Femur (tissue), 1 donor: ENCODE measurements at regions not wholly inside any gene's neighbourhood (a gene's known extent, or its start where the extent isn't known, plus 50 kb on each side); places are given as distances from the start of the nearest gene placed in this dataset.

Experiments
- DNase-seq: peaks from one replicate; pipeline ENCODE4 v3.0.0-alpha.2; 2017

GRCh38 chr11:119936426-119936825 lies 201.5 kb downstream of the TRIM29 start:
- DNase-seq = no peak

DNA sequence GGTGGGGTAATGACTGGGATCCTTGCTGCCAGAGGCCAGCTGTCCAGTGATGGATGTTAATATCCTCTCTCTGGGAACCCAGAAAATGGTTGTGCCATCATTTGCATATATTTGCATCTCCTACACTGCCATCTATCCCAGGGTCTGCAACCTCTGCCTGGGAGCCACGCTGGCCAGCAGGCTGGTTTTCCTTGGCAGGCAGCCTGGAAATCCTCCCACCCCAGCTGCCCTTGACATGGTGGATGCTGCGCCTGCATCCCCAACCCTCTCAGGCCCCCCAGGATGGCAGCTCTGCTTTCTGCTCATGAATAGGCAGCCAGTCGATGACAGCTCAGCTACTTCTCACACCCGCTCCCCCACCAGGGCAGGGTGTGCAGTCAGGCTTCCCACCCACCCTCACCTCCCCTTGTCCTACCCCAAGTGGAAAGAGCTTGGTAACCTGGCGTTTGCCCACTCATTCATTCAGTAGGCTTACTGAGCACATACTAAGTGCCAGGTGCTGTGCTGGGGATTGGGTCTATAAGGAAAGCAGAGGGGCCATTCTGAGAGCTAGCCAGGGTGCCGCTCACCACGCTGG lies 202.5 kb downstream of the TRIM29 start:
- DNase-seq = peak; percentile 43

- no peak for DNase-seq
Measured at GRCh38 chr11:119934866-119935265, 203.0 kb downstream of the TRIM29 start.

- no peak for DNase-seq
Measured at GRCh38 chr11:119934267-119934666, 203.6 kb downstream of the TRIM29 start.

DNA sequence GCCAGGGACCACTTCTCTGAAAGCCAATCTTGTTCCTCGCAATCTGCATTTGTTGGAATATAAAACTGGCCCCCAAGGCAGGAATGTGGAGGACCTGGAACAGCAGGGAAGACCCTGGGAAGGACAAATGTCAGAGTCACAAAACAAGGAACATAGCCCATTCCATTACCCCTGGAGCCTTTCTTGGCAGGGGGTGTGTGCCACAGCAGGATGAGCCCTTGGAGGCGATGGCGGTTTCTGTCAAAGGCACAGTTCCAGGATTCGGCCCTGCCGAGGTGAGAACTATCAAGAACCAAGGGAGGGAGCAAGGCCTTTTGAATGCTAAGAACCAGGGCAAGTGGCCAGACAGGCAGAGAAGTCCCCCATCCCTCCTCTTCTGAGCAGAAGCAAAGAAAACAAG lies 204.3 kb downstream of the TRIM29 start:
- DNase-seq = no peak

DNA sequence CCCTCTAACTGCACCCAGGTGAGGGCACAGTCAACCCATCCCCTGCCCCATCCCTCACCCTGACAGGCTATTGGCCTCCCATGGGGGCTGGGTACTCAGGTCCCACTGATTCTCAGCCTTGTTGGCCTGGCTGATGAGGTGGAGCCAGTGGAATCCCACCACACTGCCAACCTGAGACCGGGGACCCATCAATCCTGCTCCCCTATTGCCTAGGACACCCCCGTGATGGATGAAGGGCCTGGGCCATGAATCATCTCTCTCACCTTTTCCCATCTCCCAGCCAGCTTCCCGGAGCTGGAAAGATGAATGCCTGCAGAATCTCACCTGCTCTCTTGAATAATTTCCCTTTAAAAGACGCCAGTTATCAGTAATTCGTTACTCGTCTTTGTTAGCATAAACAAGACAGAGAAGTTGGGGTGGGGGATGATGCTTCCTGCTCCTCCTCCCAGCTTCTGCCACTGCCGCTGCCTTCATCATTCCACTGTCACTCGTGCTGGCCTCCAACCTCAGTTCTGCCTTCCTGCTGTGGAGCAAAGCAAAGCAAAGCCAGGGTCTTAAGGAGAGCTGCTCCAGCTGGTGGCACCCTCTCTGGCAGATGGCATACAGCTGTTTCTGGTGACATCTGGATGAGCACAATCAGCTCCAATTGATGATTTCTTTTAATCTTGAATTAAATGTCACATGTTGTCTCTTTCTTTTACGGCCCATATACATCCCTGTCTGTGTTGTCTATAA lies 204.0 kb upstream of the NECTIN1 start:
- no peak for DNase-seq

DNA sequence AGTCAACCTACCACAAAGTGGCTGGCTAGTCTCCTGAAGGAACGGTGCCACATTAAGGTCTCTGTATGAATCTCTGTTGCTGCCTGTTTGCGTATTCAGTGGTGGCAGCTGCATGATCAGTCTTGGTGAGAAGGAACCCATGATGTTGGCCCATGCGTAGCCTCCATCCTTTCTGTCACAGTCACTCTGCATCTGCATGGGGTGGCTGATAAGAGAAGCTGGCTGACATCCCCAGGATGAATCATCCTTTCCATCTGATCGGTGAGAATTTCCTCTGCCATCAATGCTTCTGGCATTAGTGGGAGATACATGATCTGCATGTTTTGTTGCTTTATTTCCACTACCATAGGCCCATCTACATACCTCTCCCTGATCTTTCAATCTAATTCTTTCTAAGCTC lies 199.0 kb upstream of the NECTIN1 start:
- DNase-seq = no peak

GRCh38 chr11:119924017-119924416 lies 195.0 kb upstream of the NECTIN1 start:
- no peak for DNase-seq

DNA sequence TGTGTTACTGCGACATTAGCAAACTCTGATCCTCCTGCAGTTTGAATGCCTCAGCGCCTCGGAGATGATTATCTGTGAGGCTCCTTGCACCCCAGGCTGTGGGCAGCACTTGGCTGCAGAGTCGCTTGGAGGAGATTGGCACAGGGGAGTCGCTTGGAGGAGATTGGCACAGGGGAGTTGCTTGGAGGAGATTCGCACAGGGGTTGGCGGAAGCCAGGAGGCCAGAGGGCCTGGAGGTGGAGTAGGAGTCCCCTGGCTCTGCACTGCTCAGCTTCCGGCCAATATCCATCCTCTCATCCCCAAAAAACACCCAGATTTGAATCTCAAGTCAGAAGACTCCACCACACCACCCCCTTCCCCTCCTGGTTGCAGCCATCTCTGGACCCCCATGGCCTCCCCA lies 192.6 kb upstream of the NECTIN1 start:
- DNase-seq = no peak

DNA sequence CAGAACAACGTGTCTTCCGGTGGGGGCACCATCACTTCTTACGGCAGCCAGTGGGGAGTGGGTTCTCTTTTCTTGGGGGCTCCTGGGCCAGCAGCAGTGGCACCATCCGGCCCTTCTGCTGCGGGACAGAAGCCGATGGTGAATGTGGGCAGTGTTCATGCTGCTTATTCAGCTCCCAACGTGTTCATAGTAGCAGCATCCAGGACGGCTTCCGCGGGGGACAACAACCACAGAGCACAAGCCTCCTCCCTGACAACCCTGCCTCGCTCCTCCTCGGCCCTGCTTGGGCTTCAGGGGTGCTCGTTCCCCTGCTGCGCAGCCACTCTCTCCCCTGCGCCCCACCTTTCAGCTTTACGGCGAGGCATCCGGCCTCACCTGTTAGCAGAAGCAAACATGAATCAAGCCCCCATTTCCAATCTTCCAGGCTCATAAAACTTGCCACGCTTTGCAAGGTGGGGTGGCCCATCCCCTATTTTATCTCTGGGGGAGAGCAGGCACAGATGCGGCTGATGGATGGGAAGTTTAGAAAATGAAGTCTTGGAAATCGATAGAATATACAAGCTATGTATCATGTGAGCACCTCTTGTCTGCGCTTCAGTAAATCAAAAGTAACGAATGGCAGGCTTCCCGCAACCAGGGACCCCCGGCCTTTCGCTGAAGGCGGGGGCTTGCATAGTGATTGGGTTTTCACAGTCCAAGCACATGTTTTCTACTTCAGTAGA lies 191.8 kb upstream of the NECTIN1 start:
- DNase-seq = no peak

DNA sequence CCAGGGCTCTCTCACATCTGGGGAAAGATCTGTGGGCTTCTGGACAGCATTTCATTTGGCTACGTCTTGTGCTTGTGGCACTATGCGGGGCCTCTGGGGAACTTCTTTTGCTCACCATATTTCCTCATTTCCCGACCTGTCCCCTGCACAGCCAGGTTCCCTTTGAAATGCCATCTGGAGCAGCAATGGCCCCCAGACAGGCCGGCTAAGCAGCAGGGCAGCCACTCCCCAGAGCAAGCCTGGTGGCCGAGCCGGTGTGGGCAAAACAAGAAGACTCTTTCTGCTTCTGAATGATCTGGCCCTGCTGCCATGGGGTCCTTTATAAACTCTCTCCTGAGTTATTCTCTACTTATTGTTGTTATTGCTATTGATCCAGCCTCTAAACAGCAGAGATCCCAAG lies 190.7 kb upstream of the NECTIN1 start:
- DNase-seq = no peak

- no peak for DNase-seq
Measured at GRCh38 chr11:119918347-119918746, 189.3 kb upstream of the NECTIN1 start.

DNA sequence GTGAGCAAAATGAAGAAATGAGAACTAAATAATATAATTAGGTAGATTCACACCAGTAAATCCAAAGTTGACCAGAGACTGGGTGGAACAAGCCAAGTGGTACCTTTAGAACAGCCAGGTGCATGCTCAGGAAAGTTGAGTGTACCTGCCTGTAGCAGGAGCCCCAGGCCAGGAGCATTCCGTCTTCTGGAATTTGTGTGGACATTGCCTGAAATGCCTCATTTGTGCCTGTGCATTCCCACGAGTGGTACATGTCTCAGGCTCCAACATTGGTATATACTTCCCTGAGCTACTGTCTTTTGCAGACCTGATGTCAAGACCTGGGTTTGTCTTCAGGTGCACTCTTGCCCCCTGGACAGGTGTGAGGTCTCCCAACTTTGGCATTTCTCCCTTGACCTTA lies 187.6 kb upstream of the NECTIN1 start:
- no peak for DNase-seq

DNA sequence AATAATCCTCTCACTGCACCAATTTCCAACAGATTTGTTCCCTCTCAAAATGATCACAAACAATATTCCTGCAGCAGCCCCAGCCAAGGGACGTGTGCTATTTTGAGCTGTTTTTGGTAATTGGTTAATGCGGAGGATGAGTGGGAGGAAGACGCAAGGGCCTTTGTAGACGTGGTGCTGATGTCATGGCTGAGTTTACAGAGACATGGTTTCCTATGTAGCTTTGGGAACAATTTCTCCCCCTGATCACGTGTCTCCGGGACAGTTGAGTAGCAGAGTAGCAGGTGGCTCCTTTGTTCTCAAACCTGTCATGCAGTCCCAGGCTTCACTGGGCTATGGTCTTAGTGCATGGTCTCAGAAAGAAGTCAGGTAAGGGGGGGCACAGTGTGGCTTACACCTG lies 183.2 kb upstream of the NECTIN1 start:
- no peak for DNase-seq

GRCh38 chr11:119910650-119911049 lies 181.7 kb upstream of the NECTIN1 start:
- DNase-seq = no peak

GRCh38 chr11:119910051-119910450 lies 181.1 kb upstream of the NECTIN1 start:
- no peak for DNase-seq

GRCh38 chr11:119909495-119909894 lies 180.5 kb upstream of the NECTIN1 start:
- no peak for DNase-seq

DNA sequence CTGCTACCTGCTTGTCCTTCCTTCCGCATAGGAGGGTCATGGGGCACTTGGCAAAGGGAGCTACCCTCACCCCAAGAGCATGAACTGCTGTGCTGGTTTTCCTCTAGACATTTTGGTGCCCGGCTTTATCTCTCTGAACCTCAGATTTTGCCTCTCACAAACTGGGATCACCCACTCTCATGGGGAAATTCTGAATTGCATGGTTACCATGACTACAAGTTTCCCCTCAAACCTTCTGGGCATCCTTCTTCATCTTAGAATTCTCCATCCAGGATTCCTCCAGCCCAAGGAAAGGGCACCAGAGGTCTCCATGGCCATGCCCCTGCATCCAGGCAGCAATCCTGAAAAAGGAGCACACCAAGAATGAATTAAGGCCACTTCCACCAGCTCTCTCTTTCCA lies 180.1 kb upstream of the NECTIN1 start:
- no peak for DNase-seq

- no peak for DNase-seq
Measured at GRCh38 chr11:119908573-119908904, 179.5 kb upstream of the NECTIN1 start.

- no peak for DNase-seq
Measured at GRCh38 chr11:119907878-119908572, 179.0 kb upstream of the NECTIN1 start.

DNA sequence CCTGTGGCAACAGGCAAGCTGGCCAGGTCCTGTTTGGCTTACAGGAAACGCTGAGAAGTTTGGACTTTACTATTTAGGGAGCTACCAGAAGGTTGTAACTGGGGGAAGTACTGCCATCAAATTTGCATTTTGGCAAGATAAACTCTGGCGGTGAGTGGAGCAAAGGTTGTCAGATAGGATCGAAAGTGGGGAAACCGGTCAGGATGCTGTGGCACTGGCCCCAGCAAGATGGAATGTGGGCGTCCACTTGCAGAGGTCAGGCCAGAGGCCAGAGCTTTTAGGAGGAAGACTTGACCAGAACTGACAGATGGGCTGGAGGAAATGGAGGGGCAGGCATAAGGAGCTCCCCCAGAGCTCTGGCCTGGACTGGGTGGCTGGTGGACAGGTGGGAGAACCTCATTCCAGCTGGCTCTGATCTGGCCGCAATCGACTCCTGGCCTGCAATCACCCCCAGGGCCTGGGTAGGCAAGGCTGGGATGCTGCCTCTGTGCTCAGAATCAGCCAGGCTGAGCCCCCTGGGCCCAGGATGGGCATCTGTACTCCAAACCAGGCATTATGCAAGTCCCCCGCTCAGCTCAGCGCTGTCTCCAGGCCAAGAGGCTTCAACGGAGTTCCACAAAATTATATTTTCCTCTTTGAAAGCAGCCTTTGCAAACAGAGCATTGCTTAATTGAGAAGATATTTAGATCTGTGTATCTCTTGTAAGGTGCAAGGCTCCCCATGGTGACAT lies 178.3 kb upstream of the NECTIN1 start:
- no peak for DNase-seq

DNA sequence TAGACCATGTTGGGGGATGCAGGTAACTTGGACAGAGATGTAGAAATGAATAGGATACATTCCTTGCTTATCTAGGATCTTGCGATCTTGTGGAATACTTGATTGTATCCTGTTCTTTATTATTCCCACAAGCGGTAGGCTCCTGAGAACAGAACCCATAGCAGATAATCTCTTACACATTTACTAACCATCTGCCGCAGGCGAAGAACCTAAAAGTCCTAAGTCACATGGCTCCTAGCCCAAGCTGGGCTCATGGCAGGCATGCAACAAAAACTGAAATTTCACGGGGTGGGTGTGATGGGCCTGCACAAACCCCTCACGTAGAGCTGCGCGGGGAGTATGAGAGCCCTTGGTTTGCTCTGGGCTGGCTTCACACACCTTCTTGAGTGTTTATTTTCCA lies 177.4 kb upstream of the NECTIN1 start:
- no peak for DNase-seq

- no peak for DNase-seq
Measured at GRCh38 chr11:119905162-119905561, 176.2 kb upstream of the NECTIN1 start.
